ENCODE measurements at regions not wholly inside any gene's neighbourhood (a gene's known extent, or its start where the extent isn't known, plus 50 kb on each side); places are given as distances from the start of the nearest gene placed in this dataset.
A peak's percentile ranks its signal among the peaks of the same experiment; 100 is the strongest.
"Not testable (repeated sequence)": the region's sequence is repeated elsewhere in the genome, so short reads cannot be mapped to it uniquely, and the experiment has no call there.

DNA sequence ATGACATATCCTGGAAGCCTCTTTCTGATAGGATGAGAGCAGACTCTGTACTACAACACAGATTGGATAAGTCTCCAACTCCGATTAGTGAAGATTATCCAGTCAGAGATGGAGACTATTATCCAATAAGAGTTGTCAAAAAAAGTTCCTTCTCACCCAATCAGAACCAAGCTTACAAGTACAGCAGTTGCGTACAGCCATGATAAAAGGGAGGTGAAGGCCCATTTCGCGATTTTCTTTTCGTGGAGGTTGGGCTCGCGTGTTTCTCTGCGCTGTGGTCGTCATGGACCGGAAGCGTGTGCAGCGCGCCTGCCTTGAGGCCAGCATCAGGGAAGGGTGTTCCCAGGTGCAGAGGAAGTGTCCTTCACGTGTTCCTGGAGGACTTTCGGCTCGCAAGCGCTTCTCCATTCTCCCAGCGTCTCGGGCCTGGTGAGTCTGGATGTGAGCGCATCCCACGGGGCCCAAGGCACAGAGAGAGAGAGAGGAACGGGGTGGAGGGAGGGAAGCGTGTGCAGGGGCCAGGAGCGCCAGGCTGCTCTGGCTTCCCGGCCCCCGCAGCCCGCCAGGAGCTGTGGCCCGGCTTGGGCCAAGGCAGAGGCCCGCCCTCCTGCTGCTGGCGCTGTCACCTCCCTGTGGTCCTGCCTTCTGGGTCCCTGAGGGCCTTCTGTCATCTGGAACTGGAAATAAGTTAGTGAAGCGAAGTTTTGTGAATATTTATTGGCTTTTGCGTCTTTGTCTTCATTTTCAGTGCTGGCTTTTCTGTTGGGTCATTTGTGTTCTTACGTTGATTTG, 53.9 kb downstream of the CDRT15L2 start:
- not testable (repeated sequence) for DNase-seq (ENCODE audit: low spot score)

DNA sequence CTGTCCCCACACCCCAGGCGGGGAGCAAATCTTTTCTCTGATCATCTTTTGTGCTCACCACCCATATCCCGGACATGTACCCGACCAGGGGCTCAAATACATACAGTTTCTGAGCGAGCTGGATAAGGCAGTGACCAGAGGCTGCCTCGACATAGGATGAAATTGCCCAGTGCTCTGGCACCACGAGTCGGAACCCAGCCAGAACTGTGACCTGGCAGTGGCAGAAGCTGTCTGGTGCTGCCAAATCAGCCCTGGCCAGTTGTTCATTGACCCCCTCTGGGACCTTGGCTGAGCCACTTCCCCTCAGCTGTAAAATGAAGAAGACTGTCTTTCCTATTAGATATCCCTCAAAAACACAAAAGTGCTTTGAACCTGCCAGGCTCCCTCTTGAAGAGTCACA, 60.6 kb downstream of the CDRT15L2 start:
- DNase-seq (ENCODE audit: low spot score): not testable (repeated sequence)

DNA sequence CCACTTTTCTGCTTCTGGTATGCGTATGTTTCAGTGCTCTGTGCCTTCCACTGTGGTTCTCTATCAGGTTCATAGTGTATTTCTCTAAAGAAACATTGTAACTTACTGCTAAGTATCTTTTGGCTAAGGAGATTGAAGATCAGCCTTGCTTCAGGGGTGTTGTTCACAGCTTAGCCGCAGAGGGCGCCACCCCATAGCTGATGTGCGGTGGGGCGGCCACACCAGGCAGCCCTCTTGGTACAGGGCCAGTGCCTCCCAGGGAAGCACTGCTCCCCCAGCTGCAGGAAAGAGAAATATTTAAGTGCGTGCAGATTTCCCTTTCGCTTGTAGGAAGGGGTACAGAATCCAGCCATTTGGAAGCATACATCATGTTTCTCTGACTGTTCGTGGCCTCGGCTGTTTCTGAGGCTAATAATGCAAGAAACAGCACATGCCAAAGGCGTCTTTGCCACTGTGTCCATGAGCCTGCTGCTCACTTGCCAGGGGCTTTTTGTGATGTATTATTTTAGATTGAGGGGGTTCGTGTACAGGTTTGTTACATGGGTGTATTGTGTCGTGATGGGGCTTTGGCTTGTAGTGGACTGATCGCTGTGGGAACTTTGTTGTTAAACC, 67.2 kb downstream of the CDRT15L2 start:
- DNase-seq (ENCODE audit: low spot score): peak; percentile 14

DNA sequence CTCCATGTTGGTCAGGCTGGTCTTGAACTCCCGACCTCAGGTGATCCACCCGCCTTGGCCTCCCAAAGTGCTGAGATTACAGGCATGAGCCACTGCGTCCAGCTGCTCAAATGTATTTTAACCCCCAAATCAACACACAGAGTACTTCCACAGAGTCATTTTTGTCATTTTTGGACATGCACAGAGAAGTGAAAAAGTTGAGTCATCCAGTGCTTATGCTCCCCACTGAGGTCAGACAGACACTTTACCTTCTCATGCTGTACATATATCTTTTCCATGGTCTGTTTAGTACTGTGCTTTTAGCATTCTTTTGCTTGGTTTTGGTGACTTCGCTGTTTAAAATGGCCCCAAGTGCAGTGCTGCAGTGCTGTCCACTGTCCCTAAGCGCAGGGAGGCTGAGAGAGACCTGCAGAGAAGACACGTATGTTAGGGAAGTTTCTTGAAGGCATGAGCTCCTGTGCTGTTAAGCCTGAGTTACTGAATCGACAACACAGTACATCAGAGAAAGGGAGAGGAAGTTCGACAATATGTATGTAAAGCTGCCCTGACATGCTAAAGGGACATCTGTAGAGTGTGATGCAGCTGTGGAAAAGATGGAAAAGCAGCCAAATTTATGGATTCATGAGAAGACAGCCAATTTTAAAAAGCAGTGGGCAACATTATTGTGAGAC, 69.7 kb downstream of the CDRT15L2 start:
- DNase-seq (ENCODE audit: low spot score): not testable (repeated sequence)

DNA sequence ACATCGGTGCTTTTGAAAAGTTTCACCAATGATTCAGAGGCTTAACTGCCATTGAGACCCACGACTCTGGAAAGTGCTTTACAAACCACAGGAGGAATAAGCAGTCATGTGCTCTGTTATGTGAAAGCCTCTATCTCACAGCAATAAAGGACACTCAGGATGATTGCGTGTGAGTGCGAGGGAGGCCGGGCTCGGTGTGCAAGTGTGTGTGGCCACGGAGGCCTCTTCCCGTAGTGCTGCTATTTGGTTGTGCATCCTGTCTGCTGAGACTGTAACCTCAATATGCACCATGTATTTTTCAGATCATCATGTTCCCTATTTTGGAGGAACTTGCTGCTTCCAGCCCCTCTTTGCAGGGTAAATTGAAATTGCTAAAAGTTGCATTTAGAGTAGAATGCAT, 71.5 kb downstream of the CDRT15L2 start:
- DNase-seq (ENCODE audit: low spot score): not testable (repeated sequence)

DNA sequence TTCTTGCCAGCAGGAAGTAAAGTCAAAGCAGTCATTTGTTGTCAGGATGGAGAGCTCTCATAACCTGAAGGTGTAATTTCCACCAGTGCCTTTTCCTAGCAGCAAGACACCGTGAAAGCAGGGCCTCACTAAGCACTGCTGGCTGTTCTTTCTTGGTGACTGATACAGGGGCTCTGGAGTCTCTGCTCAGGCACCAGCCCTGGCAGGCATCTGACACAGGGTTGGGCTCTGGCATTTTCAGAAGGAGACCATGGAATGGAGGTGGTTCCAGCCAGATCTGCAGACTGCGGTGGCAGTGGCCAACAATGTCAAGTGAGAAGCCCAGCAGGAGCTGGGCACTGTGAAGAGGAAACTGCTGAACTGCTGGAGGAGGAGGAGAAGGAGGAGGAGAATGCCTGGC, 72.2 kb downstream of the CDRT15L2 start:
- DNase-seq (ENCODE audit: low spot score): not testable (repeated sequence)

DNA sequence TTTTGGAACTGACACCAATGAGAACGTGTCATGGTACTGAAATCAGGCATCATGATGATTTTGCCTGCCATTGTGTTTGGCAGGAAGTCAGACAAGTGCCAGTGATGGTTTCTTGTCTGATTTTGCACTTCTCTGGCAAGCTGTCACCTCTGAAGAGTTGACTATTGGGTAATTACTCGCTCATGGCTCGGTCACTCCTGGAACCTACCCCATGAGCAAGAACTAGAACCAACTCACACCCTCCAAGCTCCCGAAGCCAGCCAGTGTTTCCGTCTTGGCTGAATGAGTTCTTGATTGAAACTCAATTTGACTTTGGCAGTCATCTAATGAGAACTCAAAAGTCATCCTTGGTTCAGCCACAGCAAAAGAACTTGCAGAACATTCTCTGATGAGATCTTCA, 73.9 kb downstream of the CDRT15L2 start:
- DNase-seq (ENCODE audit: low spot score): not testable (repeated sequence)

DNA sequence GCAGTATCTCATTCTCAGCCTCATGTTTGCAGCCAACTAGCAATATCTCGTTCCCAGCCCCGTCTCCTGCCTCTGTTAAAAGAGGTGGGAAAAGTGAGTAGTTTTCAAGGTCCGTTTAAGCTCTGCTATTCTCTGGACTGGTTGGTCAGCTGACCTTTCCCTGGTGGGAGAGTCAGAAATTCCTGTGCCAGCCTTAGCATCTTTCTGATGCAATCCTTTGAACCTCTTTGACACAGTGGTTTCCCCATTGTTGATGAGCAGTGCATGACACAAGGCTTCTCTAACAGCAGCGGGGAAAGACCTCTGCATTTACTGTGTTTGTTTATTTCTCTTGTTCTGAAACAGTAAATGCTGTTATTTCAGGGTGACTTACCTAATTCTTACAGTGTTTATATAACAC, 74.6 kb downstream of the CDRT15L2 start:
- not testable (repeated sequence) for DNase-seq (ENCODE audit: low spot score)

DNA sequence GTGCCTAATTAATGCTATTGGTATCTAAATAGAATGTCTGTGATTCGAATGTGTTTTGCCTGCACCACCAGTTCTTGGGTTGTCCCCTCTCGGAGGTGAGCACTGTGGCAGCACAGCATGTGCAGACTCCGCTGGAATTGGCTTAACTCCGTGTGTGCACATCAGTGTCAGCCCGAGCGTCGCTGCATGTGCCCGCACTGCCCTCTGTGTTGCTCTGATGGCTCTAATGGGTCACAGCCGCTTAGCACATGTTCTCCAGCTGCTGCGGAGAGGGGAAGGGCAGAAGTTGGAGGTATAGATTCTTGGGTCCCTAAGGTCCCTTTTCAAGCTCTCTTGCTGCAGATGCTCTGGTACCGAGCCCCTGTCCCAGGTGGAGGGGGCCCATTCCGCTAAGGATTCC, 75.1 kb downstream of the CDRT15L2 start:
- not testable (repeated sequence) for DNase-seq (ENCODE audit: low spot score)

DNA sequence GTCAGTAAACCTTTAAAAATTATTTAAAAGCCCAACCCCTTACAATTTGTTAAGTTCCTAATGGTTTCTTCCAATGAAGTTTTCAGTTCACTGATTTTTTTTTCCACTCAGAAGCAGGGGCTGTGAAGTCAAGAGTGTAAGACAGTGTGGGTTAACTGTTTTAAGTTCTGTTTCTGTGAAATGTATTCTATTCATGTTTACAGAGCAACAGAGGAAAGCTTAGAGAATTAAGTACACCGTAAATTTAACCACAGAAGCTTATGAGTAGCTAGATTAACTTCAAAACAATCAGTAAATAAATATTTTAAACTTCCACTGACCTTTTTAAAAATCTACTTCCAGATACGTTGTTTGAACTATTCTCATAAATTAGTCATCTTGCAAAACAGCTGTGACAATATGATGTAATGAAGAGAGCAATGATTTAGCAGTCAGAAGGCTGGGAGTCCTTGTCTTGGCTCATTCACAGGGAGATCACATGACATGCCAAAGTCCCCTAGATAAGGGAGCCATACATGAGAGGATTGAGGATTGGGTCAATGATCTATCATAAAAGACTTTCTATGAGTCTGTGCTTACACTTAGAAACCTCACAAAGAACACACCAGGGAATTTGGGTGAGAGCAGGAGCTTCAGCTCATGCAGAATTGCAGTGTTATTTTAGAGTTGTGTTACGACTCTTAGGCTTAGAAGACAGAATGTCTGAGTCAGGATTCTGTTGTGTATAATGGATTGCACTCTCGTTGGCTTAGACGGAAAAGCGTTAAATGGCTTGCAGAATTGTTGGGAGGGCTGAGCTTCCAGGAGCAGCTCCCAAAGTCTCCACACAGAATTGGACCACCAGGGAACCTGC, 85.8 kb downstream of the CDRT15L2 start:
- not testable (repeated sequence) for DNase-seq (ENCODE audit: low spot score)

DNA sequence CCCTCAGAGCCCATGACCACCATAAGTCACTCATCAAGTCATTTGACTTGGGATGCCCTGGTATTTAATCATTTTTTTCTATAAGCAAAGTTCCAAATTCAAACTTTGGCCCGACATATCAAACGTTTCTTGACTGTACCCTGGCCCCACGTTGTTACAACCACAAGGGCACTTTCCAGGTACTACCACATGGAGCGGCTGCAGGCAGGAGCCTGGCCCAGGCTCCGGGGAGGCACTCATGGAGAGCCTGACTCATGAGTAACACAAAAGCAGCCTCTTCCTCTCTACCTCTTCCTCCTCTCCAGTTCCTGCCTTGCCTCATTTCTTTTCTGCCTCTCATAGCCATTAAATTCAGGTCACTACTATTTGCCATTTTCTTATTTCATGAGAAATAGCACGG, 87.2 kb downstream of the CDRT15L2 start:
- DNase-seq (ENCODE audit: low spot score): not testable (repeated sequence)

DNA sequence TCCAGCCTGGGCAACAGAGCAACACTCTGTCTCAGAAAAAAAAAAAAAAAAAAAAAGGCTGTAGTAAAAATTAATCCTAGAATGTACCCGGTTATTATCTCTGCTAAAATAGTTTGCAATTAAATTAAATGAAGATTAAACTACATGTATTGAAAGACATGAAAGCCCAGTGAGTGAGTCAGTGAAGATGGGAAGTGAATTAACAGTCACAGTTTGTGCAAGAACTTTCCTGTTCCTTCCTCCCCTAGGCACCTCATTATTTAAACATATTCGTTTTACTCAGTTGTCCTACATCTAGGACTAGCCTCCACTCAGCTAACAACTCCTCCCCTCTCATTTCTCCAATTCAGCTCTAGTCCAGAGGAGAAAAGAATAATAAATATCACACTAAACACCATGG, 88.2 kb downstream of the CDRT15L2 start:
- DNase-seq (ENCODE audit: low spot score): not testable (repeated sequence)

DNA sequence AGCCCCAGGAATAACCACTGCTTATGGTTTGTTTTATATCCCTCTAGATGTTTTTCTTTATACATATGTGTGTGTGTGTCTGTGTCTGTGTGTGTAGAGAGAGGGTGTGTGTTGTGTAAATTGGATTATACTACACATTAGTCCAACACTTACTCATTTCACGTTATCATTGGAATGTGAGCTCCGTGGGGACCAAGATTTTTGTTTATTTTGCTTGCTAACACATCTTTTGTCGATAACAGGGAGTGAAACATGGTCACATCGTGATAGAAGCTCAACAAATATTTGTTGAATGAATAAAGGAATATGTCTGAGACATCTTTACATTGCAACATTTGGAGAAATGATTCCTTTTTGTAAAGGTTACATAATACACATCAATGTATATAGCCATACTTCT, 88.8 kb downstream of the CDRT15L2 start:
- DNase-seq (ENCODE audit: low spot score): not testable (repeated sequence)

DNA sequence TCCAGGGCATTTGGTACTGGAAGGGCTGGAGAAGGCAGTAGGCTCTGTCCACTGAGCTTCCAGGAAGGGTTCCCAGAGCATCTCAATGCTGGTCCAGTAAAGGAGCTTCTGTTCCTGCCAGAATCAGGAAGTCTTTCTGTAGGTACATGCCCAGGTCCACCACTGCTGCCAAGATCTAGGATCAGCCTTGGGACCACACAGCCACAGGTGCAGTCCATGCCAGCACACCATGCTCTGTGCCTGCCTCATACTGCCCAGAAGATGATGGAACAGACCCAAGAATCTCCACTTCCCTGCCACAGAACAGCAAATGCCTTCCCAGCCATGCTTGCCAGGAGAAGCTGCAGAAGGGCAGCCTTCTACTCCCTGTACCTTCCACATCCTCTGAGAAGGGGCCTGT, 89.3 kb downstream of the CDRT15L2 start:
- not testable (repeated sequence) for DNase-seq (ENCODE audit: low spot score)

DNA sequence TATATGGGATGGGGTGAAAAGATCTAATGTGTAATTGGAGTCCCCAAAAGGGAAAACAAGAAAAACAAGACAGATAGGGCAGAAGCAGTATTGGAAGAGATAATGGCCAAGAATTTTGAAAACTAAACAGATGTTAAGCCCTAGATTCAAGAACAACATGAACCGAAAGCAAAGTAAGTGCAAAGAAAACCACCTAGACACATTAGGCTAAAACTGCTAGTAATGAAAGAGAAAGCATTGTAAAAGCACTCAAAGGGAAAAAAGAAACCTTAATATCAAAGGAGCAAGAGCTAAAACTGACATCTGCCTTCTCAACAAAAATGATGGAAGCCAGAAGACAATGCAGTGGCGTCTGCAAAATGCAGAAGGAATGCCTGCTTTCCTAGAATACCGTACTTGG, 91.0 kb downstream of the CDRT15L2 start:
- DNase-seq (ENCODE audit: low spot score): not testable (repeated sequence)

DNA sequence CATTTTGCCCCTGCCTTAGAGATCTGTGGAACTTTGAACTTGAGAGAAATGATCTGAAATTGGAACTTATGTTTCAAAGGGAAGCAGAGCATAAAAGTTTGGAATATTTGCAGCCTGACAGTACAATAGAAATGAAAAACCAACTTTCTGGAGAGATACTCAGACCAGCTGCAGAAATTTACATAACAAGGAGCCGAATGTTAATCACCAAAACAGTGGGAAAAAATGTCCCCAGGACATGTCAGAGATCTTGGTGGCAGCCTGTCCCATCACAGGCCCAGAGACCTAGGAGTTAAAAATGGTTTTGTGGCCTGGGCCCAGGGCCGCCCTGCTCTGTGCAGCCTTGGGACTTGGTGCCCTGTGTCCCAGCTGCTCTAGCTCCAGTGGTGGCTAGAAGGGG, 94.8 kb downstream of the CDRT15L2 start:
- DNase-seq (ENCODE audit: low spot score): not testable (repeated sequence)

DNA sequence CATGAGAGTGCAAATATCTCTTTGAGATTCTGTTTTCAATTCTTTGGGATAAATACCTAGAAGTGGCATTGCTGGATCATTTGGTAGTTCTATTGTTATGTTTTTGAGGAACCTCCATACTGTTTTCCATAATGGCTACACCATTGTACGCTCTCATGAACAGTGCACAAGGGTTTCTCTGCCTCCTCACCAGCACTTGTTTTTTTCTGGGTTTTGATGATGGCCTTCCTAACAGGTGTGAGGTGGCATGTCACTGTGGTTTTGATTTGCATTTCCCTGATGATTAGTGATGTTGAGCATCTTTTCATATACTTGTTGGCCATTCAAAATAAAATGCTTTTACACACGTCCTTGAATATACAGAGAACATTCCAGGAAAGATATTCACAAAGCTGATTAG, 96.2 kb downstream of the CDRT15L2 start:
- DNase-seq (ENCODE audit: low spot score): not testable (repeated sequence)

DNA sequence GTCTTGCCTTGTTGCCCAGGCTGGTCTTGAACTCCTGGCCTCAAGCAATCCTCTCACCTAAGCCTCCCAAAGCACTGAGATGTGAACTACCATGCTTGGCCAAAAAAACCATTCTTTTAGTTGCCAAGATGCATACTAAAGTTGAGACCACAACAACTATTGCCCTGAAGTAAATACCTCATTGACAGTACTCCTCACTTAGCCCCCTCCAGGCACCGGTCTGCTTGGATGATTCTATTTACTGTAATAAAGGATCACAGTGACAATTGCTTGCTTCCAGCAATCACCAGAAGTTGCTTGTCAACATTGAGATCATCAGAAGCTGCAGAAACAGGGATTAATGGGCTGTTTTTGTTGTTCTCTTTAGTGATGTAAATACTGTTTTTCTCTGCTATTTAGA, 97.1 kb downstream of the CDRT15L2 start:
- not testable (repeated sequence) for DNase-seq (ENCODE audit: low spot score)

DNA sequence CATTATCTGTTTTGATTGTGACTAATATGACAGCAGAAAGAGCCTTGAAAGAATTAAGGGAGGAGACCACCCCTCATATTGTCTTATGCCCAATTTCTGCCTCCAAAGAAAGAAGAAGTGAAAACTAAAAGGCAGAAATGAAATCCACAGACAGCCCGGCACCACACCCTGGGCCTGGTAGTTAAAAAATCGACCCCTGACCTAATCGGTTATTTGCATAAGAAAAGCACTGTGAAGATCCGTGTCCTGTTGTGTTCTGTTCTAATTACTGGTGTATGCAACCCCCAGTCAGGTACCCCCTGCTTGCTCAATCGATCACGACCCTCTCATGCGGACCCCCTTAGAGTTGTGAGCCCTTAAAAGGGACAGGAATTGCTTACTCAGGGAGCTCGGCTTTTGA, 97.9 kb downstream of the CDRT15L2 start:
- DNase-seq (ENCODE audit: low spot score): not testable (repeated sequence)

DNA sequence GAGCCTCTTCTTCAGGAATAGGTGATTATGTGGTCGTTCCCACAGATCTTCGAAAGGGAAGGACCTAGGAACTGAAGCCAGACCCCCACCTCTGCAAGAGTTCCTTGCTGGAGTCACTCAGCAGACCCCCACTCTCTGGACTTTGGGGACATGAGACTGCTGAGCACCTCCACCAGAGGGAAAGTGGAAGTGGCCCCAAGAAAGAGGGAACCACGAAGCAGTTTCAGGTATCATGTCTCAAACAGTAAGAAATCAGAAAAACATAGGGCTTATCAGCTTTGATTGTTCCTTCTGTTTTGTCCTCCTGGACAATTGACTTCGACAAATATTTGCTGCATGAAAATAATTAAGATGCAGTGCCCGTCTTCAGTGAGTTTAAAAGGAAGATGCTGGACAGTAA, 98.9 kb downstream of the CDRT15L2 start:
- not testable (repeated sequence) for DNase-seq (ENCODE audit: low spot score)

DNA sequence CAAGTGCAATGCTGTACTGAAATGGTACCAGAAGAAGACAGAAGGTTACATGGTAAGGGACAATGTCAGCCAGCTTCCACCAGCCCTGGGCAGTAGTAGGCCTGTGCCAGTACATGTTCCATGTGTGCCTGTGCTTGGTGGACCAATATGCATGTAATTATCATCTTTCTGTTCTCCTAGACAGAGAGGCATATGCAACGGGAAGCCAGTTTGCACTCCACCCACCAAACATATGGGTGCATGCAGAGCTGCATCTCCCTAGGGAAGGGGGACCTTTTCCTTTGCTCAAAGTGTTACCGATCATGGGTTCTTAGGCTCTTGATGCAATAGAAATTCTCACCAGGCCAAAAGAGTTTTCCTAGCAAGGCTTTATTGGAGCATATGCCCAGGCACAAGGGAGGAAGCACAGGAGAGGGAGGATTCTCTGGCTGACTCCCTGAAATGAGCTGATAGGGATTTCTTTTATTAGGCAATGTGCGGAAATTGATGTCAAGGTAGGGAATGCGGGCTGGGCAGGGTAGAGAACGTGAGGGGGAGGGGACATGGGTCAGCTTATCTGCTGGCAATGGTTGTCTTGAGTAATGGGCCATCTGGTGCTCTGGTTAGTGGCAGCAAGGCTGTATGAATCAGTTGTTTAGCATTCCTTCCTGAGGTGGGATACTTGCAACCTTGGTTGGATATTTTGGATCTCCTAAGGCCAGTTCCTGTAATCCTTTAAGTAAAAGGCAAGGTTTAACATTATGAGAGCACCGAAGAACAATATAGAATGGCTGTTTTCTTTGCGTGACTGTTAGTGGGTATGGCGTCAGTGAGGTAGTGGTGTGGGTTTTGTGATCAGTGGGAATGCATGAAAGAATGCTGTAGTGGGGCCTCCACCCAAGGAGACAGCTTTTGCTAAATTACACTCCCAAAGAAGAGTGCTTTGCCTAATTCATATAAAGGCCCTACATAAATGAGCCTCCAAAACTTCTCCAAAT, 102.5 kb downstream of the CDRT15L2 start:
- DNase-seq (ENCODE audit: low spot score): not testable (repeated sequence)
